GM18867 (cell line): ENCODE measurements at regions not wholly inside any gene's neighbourhood (a gene's known extent, or its start where the extent isn't known, plus 50 kb on each side); places are given as distances from the start of the nearest gene placed in this dataset.
A peak's percentile ranks its signal among the peaks of the same experiment; 100 is the strongest.

Experiments
- ATAC-seq: cut with Tn5 transposase; IDR thresholded peaks from one replicate; pipeline ENCODE4 v1.9.1; 2021; ENCODE audit warnings: mild to moderate bottlenecking, moderate library complexity; ENCODE audit not compliant: unreplicated experiment

DNA sequence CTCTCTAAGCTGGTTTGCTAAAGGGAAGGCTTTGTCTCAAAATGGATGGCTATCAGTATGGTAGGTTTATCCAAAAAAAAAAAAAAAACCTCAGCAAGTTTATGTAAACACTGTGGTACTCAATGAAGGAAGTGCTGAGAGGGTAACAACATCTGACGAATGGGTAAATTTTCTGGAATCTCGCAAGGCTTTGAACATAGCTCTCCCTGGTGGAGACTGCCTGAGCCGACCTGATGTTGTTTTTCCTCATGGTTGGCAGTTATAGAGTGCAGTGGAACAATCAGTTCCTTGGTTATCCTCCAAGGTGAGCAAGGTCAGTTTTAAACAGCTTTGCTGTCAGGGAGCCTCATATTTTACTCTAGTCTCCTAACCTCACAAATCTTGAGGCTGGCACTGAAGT lies 94.6 kb downstream of the ZPLD1 start:
- ATAC-seq: no peak

DNA sequence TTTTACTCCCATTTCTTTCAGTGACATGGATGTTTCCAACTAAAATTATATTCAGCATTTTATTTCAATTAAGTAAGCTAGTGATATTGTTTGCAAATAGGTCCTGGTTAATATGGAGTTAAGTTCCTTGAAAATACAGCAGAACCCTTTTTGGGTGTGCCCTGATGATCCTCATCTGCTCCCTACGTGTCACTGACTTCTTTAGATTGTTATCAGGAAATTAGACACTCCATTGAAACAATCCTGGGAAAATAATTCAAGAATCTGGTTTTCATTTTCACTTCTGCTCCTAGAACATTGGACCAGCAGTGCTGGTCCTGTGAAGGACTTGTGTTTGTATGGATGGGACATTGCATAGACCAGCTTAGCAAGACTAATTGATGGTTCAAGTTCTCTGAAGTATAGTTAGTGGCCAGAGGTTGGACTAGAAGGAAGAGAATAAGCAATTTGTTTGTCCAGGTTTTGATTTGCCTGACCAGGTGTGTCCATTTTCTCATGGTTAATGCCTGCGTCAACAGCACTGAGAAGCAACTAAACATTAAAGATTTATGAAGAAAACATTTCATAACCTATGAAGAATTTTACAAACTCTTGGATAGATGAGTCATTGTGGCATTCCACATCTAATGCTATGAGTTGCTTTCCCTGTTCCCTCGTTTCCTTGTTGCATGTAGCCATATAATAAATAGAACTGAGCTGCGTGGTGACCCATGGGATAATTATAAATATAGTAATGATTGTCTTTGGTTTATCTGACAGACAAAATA lies 95.8 kb downstream of the ZPLD1 start:
- no peak for ATAC-seq

DNA sequence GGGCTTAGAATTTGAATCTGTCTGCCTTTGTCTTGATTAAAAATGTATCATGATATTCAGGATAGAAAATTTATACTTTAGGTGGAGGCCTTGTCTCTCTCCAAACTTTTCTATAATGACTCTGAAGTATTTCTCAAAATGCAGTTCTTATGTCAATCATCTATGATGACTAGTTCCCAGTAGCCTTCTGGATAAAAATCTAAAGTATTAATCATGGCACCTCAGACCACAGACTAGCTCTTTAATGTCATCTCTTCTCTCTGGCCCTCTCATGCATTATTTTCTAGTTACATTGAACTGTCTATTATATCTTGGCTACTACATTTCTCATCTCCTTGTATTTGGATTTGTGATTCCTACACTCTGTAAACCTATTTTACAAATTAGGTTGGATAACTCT lies 96.9 kb downstream of the ZPLD1 start:
- ATAC-seq: no peak

DNA sequence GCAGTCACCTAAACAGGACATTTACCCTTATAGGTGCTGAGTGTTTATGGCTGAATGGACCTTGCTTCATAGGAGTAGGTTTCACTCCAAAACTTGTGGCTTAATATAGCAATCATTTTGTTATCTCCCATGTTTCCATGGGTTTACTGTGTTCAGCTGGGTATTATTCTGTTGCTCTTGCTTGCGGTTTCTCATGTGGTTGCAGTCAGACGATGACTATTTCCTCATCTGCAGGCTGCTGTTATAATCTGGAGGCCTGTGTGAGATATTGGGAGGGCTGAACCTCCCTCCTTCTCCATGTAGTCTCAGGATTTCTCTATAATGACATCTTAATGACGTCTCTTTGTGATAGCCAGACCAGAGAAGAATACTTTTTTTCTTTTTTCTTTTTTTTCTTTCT lies 98.1 kb downstream of the ZPLD1 start:
- ATAC-seq: peak; percentile 72

DNA sequence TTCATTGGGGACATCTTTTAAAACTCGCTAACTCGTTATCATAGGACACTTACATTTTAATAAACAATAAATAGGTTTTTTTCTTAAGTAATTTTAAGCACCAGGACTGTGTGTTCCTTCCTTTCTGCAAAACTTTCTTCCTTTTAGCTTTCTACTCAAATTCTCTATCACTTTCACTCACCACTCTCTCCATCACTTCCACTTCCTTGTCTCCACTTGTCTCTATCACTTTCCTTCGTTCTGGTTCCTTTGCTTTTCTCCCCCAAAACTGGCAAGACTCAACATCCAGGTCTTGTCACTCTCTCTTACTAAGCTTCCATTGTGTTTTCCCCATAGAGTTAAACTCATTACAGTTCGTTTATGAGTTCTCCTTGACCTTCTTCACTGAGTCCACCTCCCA lies 99.0 kb downstream of the ZPLD1 start:
- no peak for ATAC-seq

DNA sequence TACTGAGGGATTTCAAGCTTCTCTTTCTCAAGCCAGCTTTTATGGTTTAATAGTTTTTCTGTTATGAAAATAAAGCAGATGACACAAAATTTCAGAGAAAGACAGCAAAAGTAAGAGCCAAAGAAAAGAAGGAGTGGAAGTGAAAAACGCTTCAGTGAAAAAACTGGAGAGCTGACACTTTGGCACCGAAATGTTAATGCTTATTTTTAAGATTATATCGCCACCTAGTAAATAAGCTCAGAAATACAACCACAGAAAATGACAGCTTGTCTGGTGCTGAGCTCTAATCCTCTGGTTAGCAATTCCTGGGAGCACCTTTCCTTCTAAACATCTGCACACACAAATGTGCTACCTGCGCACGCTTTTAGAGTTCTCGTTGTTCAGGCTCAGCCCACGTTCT lies 101.6 kb downstream of the ZPLD1 start:
- peak; percentile 71 for ATAC-seq

DNA sequence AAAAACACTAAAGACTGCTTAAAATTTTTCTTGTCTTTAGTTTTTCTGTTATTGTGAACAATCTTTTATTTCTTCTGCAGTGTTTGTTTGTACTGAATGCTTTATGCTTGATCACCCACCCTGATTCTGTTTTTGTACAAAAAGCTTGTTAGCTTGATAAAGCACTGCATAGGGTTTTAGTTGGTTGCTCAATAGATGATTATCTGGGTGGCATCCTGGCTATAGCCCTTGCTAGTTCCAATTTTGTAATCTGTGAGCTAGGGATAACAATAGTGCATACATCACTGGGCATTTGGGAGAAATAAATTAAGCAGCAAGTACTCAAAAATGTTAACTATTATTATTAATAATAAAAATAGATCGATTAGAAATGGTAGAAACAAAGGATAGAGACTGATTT lies 102.3 kb downstream of the ZPLD1 start:
- ATAC-seq: no peak

DNA sequence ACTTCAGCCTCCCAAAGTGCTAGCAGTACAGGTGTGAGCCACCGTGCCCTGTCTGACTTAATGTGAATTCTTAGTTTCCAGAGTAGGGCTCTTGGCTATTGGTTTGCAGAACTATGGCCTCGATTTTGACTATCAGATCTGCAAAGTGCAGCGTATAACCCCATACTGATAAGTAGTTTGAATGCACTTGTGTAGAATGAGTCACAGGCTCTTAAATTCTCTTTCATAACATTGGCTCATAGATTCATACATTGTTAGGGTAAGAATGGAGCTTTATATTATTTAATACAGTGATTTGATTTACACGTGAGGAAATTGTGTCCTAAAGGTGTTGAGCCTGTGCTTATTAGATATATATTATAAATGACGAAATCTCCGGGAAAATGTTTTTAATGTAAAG lies 109.9 kb downstream of the ZPLD1 start:
- ATAC-seq: no peak

DNA sequence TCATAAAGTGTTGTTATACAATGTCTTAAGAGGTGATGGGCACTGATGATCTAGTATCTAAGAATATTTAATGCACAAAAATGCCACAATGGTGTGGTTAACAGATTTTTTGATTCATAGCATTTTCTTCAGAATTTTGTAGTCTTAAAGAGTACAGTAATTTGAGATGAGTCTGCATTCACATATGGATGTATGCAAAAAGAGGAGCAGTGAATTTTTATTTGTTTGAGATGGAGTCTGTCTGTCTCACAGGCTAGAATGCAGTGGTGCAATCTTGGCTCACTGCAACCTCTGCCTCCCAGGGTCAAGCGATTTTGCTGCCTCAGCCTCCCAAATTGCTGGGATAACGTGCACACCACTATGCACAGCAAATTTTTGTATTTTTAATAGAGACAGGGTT lies 110.5 kb downstream of the ZPLD1 start:
- ATAC-seq: no peak

DNA sequence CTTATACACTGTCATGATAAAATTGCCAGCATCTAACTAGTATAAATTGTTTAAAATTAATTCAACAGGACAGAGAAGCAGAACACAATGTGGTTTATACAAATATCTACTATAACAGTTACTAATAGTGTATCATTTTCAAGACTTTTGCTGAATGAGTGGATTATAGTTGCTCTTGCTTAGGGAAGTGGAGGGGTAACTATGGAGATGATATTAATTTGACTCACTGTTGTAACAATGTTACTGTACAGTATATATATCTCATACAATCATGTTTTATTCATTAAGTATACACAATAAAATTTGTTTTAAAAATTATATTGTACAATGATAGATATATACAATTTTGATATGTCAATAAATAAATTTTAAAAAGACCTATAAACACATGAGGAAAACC lies 119.1 kb downstream of the ZPLD1 start:
- ATAC-seq: no peak

DNA sequence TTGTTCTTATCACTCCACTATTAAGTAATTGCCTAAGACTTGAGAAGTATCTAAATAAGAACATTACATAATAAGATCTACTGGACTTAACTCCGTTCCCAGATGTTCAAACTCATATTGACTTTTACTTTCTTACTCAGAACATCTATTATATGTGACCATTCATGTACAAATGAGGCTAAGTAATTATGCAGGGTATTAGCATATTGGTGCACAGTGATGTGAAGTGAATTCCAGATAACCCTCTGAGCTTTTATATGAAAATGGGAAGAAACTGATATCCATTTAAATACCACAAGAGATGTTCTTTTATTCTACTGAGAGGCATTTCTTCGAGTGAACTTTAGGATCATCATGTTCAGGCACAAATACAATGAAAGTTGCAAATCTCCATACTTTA lies 135.7 kb downstream of the ZPLD1 start:
- no peak for ATAC-seq

DNA sequence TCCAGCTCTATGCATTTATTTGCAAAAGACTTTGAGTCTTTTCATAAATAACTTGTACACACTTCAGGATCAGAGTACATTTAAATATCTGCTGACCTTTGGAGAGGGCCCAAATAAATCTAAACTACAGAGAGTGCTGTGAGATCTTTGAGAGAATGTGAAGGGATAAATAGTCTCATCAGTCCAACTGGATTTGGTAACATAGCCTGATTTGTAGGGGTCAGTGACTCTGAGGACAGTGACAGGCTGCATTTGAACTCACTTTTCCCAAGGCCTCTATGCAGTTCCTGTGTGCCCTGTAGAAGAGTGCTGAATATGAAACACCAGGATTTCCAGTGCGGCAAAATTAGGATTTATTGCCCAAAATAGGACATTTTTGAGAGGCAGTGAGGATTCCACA lies 136.2 kb downstream of the ZPLD1 start:
- no peak for ATAC-seq

DNA sequence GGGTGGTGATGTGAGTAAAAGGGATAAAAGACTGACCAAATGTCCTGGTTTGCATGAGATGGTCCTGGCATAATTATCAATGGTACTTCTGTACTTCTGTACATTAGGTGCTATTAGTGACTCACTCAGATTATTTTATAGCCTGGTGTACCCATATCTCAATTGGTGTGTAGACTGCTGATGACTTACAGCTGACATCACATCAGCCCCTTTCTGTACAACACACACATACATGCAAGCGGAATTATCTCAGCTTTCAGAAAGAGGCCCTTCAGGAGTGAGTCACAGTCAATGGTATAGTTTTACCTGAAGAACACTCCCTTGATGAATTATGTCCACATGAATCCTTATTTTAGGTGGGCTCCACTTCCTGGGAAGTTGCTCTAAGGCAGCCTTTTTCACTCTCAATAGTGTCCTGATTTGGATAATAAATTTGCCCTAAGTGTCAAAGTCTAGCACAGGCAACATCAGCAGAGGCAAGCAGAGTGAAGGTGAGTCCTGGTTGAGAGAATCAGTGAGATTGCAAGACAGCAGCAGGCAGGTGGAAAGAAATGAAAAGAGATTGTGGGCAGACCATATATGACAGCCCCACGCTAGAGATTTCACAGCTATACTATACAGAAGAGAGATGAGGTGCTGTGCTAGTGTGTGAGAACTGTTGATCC lies 137.0 kb downstream of the ZPLD1 start:
- ATAC-seq: no peak

DNA sequence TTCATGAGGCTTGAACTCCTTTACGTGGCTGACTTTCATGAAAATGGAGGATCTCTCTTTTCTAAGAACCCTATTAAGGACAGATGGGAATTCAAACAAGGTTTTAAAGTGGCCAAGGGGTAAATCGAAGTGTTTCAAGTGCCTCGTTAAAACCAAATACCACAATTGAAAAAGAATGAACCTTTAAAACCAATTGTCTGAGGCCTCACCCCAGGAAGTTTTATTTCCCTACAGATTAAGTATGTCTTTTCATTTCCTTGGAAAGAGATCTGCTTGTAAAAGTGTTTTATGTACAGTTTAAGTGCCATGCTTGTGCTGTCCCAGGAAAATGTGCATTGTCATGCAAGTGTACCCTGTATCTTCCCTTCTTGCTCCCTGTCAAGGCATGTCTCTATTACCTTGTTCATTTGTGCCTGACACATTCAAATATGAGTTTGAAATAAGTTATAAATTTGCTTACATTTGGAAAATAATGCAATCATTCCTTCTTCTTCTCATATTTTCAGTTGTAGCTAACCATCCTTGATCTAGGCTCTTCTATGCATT lies 138.7 kb downstream of the ZPLD1 start:
- no peak for ATAC-seq

DNA sequence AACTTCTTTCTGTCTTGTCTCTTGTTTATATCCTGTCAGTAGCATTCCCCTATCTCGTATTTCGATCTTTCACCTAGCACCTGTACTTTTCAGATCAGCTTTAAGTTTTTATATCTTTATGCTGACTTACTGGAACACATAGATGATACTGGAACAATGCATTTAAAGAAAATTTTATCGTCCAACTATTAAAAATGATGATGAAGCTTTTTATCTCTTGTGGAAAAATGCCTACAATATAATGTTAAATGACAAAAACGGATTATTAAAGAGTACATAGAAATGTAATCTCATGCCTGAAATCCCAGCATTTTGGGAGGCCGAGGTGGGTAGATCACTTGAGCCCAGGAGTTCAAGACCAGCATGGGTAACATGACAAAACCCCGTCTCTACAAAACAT lies 139.5 kb downstream of the ZPLD1 start:
- ATAC-seq: no peak

DNA sequence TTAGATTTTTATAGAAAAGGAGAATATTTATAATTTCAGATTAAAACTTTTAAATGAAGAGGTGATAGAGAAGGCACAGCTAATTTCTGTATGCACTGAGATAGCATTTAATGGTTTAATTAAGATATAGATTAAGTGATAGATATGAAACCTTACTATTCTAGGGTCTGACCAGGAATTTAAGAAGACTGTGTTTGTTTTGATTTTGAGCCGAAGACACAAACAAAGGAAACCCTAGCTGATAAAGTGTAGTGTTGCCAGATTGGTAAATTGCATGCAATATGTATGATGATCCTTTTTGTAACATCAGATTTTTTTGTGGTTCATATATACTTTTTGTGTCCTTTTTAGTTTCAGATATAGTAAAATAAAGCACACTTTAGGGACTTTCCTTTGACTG lies 141.8 kb downstream of the ZPLD1 start:
- ATAC-seq: no peak

DNA sequence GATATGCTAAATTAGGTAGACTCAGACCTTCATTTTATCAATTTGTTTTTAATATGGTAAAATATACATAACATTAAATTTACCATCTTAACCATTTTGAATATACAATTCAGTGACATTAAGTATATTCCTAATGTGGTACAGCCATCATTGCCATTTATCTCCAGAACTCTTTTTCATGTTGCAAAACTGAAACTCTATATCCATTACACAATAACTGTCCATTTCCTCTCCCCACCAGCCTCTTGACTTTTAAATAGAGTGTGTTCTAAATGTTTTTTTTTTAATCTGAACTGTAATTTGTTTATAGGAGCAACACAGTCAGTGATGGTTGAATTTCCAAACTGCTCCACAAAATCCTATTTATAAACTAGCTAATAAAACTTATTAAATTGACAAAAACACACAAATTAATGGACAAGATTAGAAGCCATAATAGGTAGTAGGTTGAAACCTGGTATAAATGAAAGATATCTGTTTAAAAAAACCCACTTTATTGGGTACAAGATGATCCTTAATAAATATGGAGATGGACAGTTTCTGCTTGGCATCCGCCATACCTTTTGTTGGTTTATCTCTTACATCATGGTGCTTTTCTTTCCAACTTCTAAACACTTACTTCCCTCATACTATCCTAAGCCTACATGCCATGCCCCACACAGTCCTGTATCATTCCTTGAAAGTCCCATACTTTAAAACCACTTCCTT lies 142.4 kb downstream of the ZPLD1 start:
- ATAC-seq: no peak

DNA sequence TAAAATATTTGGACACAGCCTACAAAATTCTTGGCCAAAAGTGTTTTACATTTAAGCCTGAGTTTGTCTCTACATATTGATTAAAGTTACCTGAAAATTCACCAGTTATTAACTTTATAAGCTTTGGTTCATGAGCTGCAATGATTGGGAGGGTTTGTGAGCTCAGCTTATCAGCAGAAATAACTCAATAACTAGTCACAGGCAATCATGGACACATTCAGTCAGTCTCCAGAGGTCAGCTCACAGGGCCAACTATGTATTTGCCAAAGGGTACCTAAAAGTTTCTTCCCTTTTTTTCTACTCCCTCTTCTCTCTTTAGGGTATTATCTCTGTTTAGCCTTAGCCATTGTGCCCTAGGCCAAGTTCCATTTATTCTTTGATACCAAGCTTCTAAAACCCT lies 145.9 kb downstream of the ZPLD1 start:
- ATAC-seq: no peak

DNA sequence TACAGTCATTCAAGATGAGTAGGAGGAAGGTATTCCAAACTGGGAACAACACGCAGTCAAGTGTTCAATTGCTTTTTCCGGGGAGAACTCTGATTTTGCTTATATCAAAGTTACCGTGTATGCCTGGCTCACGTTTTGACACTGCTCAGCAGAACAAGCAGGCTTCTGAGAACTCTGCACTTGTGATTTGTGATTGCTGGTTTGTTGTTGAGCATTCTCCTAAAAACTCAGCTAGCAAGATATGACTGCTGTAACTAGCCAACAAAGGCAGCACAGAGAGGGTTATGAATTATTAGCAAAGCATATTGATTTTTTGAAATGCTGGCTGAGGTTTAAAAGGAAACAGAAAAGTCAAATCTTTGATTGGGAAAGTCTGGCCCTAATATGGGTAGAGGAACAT lies 151.7 kb downstream of the ZPLD1 start:
- no peak for ATAC-seq

DNA sequence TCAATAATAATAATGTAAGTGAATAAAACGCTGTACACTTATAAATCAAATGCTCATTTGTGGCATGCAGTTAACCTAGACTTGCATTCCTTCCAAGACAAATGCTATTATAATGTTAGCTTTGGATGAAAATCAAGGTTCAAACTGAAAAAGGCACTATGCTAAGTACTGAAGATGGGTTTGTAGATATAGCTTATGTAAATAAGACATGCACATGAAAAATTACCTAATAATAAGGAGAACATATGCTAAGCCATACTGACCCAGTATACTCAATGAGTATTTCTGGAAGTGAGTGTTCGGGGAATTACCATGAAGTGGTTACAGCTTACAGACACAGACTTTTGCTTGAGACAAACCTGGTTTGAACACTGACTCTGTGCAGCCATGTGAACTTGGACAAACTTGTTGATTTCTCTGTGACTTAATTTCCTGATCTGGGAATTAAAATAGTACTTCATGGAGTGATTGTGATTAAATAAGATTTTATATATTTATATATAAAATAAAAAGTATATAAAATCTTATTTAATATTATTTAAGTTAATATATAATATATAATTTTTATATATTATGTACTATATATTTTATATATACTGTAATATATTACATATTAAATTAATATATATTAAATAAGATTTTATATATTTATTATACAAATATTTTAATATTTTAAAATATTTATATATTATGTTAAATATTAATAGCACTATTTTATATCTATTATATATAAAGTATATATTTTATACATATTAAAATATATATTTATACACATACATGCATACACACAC lies 159.2 kb downstream of the ZPLD1 start:
- ATAC-seq: no peak

DNA sequence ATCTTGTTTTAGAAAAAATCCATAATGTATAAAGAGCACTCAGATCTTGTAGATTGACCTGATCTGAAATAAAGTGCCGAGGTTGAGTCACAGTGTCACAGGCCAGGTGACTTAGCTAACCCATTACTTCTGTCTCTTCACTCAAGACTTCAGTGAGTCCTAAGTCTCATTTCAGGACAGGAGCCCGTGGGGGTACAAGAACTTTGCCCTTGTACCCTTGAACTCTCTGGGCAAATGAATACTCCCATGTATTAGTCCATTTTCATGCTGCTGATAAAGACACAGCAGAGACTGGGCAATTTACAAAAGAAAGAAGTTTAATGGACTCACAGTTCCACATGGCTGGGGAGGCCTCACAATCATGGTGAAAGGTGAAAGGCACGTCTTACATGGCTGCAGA lies 160.2 kb downstream of the ZPLD1 start:
- no peak for ATAC-seq
